H9 (cell line): ENCODE measurements at regions not wholly inside any gene's neighbourhood (a gene's known extent, or its start where the extent isn't known, plus 50 kb on each side); places are given as distances from the start of the nearest gene placed in this dataset.

ENCODE experiments used
- DNase-seq: peaks from one replicate; pipeline ENCODE4 v3.0.0-alpha.2; 2017
- H2AFZ ChIP-seq: one replicate; pipeline ENCODE4 v1.6.1; 2013; ENCODE audit warnings: mild to moderate bottlenecking, low read length, control low read depth, moderate library complexity
- H2AK5ac ChIP-seq: 2 replicates; pipeline ENCODE4 v1.6.1; 2013; ENCODE audit warnings: low read length, control low read depth, mixed read lengths; ENCODE audit not compliant: insufficient read length
- H2BK120ac ChIP-seq: one replicate; pipeline ENCODE4 v1.6.1; 2013; ENCODE audit warnings: low read depth, mild to moderate bottlenecking, low read length, control low read depth, inconsistent platforms; ENCODE audit not compliant: poor library complexity, severe bottlenecking
- H2BK12ac ChIP-seq: 2 replicates; pipeline ENCODE4 v1.6.1; 2013; ENCODE audit warnings: low read length, control low read depth, mixed read lengths, low read depth; ENCODE audit not compliant: insufficient read length
- H2BK15ac ChIP-seq: 2 replicates; pipeline ENCODE4 v1.6.1; 2013; ENCODE audit warnings: low read depth, low read length, control low read depth
- H2BK20ac ChIP-seq: one replicate; pipeline ENCODE4 v1.6.1; 2013; ENCODE audit warnings: low read depth, mild to moderate bottlenecking, low read length, control low read depth, inconsistent platforms; ENCODE audit not compliant: poor library complexity, severe bottlenecking
- H2BK5ac ChIP-seq: 2 replicates; pipeline ENCODE4 v1.6.1; 2013; ENCODE audit warnings: low read length, control low read depth, mixed read lengths; ENCODE audit not compliant: insufficient read length
- H3K14ac ChIP-seq: 2 replicates; pipeline ENCODE4 v1.6.1; 2013; ENCODE audit warnings: low read length, control low read depth; ENCODE audit not compliant: insufficient read depth
- H3K18ac ChIP-seq: 2 replicates; pipeline ENCODE4 v1.6.1; 2013; ENCODE audit warnings: low read depth, mild to moderate bottlenecking, mixed read lengths, low read length, control low read depth; ENCODE audit not compliant: insufficient read length
- H3K23ac ChIP-seq: 2 replicates; pipeline ENCODE4 v1.6.1; 2013; ENCODE audit warnings: low read length, control low read depth, mixed read lengths, low read depth; ENCODE audit not compliant: insufficient read length
- H3K23me2 ChIP-seq: 2 replicates; pipeline ENCODE4 v1.6.1; 2013; ENCODE audit warnings: low read depth, mild to moderate bottlenecking, mixed read lengths, low read length, control low read depth; ENCODE audit not compliant: insufficient read length, poor library complexity, severe bottlenecking
- H3K27ac ChIP-seq: 2 replicates; pipeline ENCODE4 v1.5.1; 2013; ENCODE audit warnings: low read length, control low read depth, mixed read lengths, low read depth; ENCODE audit not compliant: insufficient read length
- H3K27me3 ChIP-seq: 2 replicates; pipeline ENCODE4 v1.6.1; 2013; ENCODE audit warnings: low read length, control low read depth, inconsistent platforms; ENCODE audit not compliant: insufficient read depth
- H3K4ac ChIP-seq: 2 replicates; pipeline ENCODE4 v1.6.1; 2013; ENCODE audit warnings: low read depth, mild to moderate bottlenecking, control low read depth, inconsistent platforms, low read length, moderate library complexity
- H3K4me1 ChIP-seq: 2 replicates; pipeline ENCODE4 v1.6.1; 2013; ENCODE audit warnings: low read length, control low read depth, inconsistent platforms; ENCODE audit not compliant: insufficient read depth
- H3K4me2 ChIP-seq: 2 replicates; pipeline ENCODE4 v1.6.1; 2013; ENCODE audit warnings: low read length, control low read depth, mixed read lengths; ENCODE audit not compliant: insufficient read length, insufficient read depth
- H3K56ac ChIP-seq: 2 replicates; pipeline ENCODE4 v1.6.1; 2013; ENCODE audit warnings: low read depth, mild to moderate bottlenecking, mixed read lengths, low read length, control low read depth; ENCODE audit not compliant: insufficient read length
- H3K79me1 ChIP-seq: 2 replicates; pipeline ENCODE4 v1.6.1; 2013; ENCODE audit warnings: low read depth, mild to moderate bottlenecking, moderate library complexity, low read length, control low read depth, inconsistent platforms; ENCODE audit not compliant: insufficient read depth, poor library complexity, severe bottlenecking
- H3K79me2 ChIP-seq: 2 replicates; pipeline ENCODE4 v1.6.1; 2013; ENCODE audit warnings: low read length, control low read depth, inconsistent platforms; ENCODE audit not compliant: insufficient read depth
- H3K9ac ChIP-seq: 2 replicates; pipeline ENCODE4 v1.6.1; 2013; ENCODE audit warnings: low read length, control low read depth, mixed read lengths; ENCODE audit not compliant: insufficient read length; ENCODE audit errors: extremely low read depth
- H3K9me3 ChIP-seq: one replicate; pipeline ENCODE4 v1.6.1; 2013; ENCODE audit warnings: low read depth, low read length, inconsistent platforms; ENCODE audit not compliant: control insufficient read depth
- H3T11ph ChIP-seq: one replicate; pipeline ENCODE4 v1.6.1; 2013; ENCODE audit warnings: mild to moderate bottlenecking, low read length, control low read depth, inconsistent platforms
- H4K20me1 ChIP-seq: one replicate; pipeline ENCODE4 v1.6.1; 2013; ENCODE audit not compliant: control insufficient read depth, insufficient read length, insufficient read depth
- H4K5ac ChIP-seq: 2 replicates; pipeline ENCODE4 v1.6.1; 2013; ENCODE audit warnings: low read depth, mild to moderate bottlenecking, mixed read lengths, low read length, control low read depth; ENCODE audit not compliant: insufficient read length
- H4K8ac ChIP-seq: replicated peaks from 2 replicates; pipeline ENCODE4 v1.6.1; 2013; ENCODE audit warnings: low read length, control low read depth, mixed read lengths, low read depth; ENCODE audit not compliant: insufficient read length
- H4K91ac ChIP-seq: 2 replicates; pipeline ENCODE4 v1.6.1; 2013; ENCODE audit warnings: low read depth, mild to moderate bottlenecking, moderate library complexity, mixed read lengths, low read length, control low read depth; ENCODE audit not compliant: insufficient read length
- H3K27ac Mint-ChIP-seq, 3 experiments: 2 replicates in 2 of 3; 3 replicates in 1 of 3; pipeline ENCODE4 v1.8.0; 2020 to 2021; ENCODE audit warnings: mixed read lengths in 3 of 3, mild to moderate bottlenecking in 1 of 3, moderate library complexity in 1 of 3
- H3K27me3 Mint-ChIP-seq: 2 replicates; pipeline ENCODE4 v1.8.0; 2021; ENCODE audit warnings: low read depth, mild to moderate bottlenecking, moderate library complexity, mixed read lengths
- H3K36me3 Mint-ChIP-seq, 3 experiments: 2 replicates in 2 of 3; 3 replicates in 1 of 3; pipeline ENCODE4 v1.8.0; 2020 to 2021; ENCODE audit warnings: low read depth in 3 of 3, mixed read lengths in 3 of 3; ENCODE audit not compliant: insufficient read depth in 1 of 3
- H3K4me1 Mint-ChIP-seq, 2 experiments: 2 replicates each; pipeline ENCODE4 v1.8.0; 2020; ENCODE audit warnings: mixed read lengths in 2 of 2
- H3K4me3 Mint-ChIP-seq, 2 experiments: 2 replicates in 1 of 2; 3 replicates in 1 of 2; pipeline ENCODE4 v1.8.0; 2020 to 2021; ENCODE audit warnings: mild to moderate bottlenecking in 2 of 2, mixed read lengths in 2 of 2, moderate library complexity in 1 of 2
- H3K9me3 Mint-ChIP-seq, 2 experiments: 2 replicates in 1 of 2; 3 replicates in 1 of 2; pipeline ENCODE4 v1.8.0; 2020; ENCODE audit warnings: mild to moderate bottlenecking in 2 of 2, mixed read lengths in 2 of 2, moderate library complexity in 1 of 2
- CTCF ChIP-seq: fragments of 200-600 bp; sonication (generic); conservative IDR thresholded peaks from 3 replicates; pipeline ENCODE4 v1.8.0; 2021; ENCODE audit warnings: antibody characterized with exemption, mild to moderate bottlenecking
- whole genome bisulfite sequencing: extraction: QIAGEN DNeasy Blood & Tissue Kit; methylation state at CpG from one replicate; pipeline ENCODE4 v1.1.7; 2013; ENCODE audit warnings: missing lambda C conversion rate, low lambda C conversion rate, mixed read lengths; ENCODE audit not compliant: insufficient read length; ENCODE audit errors: extremely low coverage; 5-methylcytosine and 5-hydroxymethylcytosine counted together

- Histone ChIP-seq H3K9me3 (peaks cover 15% of the 10 kb centered on the region), H3K27ac (no peak overlapping the region), H3K27me3 (no peaks in the 10 kb centered on the region), H3K23ac (no peak overlapping the region), H3K4me2 (no peak overlapping the region), H4K5ac (no peak overlapping the region), H2AFZ (no peak overlapping the region), H2BK20ac (no peak overlapping the region), H4K8ac (no peak overlapping the region), H3K56ac (no peak overlapping the region), H2AK5ac (no peak overlapping the region), H3K14ac (no peak overlapping the region), H2BK12ac (no peak overlapping the region), H3K4me1 (no peaks in the 10 kb centered on the region), H3T11ph (no peak overlapping the region), H4K91ac (no peak overlapping the region), H3K23me2 (no peaks in the 10 kb centered on the region), H3K79me2 (no peaks in the 10 kb centered on the region), H2BK5ac (no peak overlapping the region), H3K9ac (no peak overlapping the region), H2BK15ac (no peak overlapping the region), H3K18ac (no peak overlapping the region), H3K79me1 (no peaks in the 10 kb centered on the region), H4K20me1 (no peaks in the 10 kb centered on the region), H2BK120ac (no peak overlapping the region), H3K4ac (no peak overlapping the region)
- no peak overlapping the region; a peak in 1 of 7 replicates for H3K27ac Mint-ChIP-seq
- WGBS: no CpG with 5 or more reads among the region's 4 CpGs
- peaks cover 40% of the 10 kb centered on the region in 2 experiments for H3K9me3 Mint-ChIP-seq
- no peak overlapping the region for H3K4me3 Mint-ChIP-seq
- no peak for TF ChIP-seq CTCF
- no peak for DNase-seq
- peaks cover 13% of the 10 kb centered on the region for H3K27me3 Mint-ChIP-seq
- H3K4me1 Mint-ChIP-seq: peaks cover 31 to 33% of the 10 kb centered on the region in 2 experiments
- H3K36me3 Mint-ChIP-seq: peaks cover 11 to 56% (median 22%) of the 10 kb centered on the region in 3 experiments; a peak in 6 of 7 replicates
Observed at GRCh38 chr9:91148306-91148705, 213.4 kb downstream of the AUH start.
